ENCODE measurements at regions not wholly inside any gene's neighbourhood (a gene's known extent, or its start where the extent isn't known, plus 50 kb on each side); places are given as distances from the start of the nearest gene placed in this dataset.

DNA sequence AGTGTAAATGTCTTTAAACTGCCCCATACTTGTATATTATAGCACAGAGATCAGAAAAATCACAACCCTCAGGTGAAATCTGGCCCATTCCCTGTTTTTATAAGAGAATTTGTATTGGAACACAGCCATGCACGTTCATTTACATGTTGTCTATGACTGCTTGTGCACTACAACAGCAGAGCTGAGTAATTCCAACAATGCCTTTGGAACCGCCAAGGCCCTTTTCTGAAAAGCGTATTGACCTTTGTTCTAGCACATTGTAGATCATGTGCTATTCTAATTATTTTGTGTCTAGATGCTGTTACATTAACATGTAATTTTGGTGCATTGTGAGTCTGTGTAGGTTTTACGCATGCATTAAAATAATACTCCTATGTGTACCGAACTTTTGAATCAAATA, 339.6 kb downstream of the CHRM3 start:
- TF ChIP-seq CTCF (IDR thresholded peaks at IDR 0.05; ENCODE audit: poor library complexity) (no peak), EZH2 (IDR thresholded peaks at IDR 0.05; ENCODE audit: borderline replicate concordance) (no peak), EZH2phosphoT487 (IDR thresholded peaks at IDR 0.05; ENCODE audit: low read depth, severe bottlenecking, unreplicated experiment) (no peak)

All from hepatocyte (in vitro differentiated cells).